ENCODE measurements at regions not wholly inside any gene's neighbourhood (a gene's known extent, or its start where the extent isn't known, plus 50 kb on each side); places are given as distances from the start of the nearest gene placed in this dataset.

DNA sequence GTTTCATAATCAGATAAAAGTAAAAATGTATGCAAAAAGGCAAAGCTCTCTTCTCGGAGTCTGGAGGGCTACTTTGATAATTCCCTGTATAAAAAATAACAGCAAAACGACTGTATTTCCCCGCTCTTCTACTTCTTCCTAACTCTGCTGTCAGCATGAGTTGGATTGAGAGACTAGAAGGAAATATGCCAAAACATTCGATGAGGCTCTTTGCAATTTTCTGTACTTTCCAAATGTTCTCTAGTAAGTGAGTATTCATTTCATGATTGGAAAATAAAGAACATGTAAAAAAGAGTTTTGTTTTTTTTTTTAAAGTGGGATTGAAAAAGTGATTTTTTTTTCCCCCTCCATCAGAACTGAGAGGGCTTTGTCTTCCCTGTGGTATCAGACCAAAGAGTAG is 677.5 kb downstream of the ACTL7B start:
- Mint-ChIP-seq H3K4me3 (no peak overlapping the region), H3K27me3 (peaks cover 0 to 3% (median 0%) of the 10 kb centered on the region in 5 donors), H3K4me1 (peaks cover 0 to 2% (median 0%) of the 10 kb centered on the region in 4 donors), H3K36me3 (peaks cover 0 to 6% (median 0%) of the 10 kb centered on the region in 3 donors), H3K9me3 (peaks cover 2 to 21% (median 7%) of the 10 kb centered on the region in 9 donors), H3K27ac (no peak overlapping the region)
- DNase-seq = no peak
- POLR2A ChIA-PET = no interaction called here
- ATAC-seq = no peak

DNA sequence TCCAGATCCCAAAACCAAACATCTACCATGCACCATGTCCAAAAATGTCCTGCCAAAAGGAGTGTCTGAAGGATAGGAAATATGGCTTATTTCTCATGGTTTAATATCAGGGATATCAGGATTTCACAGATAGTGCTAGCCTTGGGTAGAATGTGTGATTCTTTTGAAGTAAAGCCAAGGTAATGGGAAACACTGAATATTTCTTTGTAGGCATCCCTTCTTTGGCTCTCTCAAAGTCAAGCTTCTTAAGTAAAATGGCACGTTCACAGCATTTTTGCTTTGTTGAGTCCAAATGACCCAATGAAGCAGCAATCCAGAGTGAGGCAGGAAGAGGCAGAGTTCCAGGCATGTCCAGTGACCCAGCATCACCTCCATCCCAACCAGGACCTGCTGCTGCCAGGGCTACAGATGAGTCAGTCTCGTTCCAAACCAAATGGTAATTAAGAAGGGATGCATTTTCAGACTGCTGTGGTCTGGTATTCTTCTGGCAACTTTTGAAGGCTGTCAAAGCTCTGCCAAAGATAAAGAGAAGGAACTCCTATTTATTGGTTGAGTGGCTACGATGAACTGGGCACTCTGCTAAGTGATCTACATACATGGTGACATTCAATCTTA is 678.8 kb upstream of the KLF4 start:
- DNase-seq (no peak), ATAC-seq (no peak)
- H3K27me3 Mint-ChIP-seq = peaks cover 0 to 3% (median 2%) of the 10 kb centered on the region in 5 donors
- H3K4me3 Mint-ChIP-seq = no peak overlapping the region
- H3K9me3 Mint-ChIP-seq = peaks cover 0 to 32% (median 15%) of the 10 kb centered on the region in 9 donors
- H3K4me1 Mint-ChIP-seq = no peaks in the 10 kb centered on the region
- no peaks in the 10 kb centered on the region for H3K36me3 Mint-ChIP-seq
- no peak overlapping the region for H3K27ac Mint-ChIP-seq
- POLR2A ChIA-PET = no interaction called here

DNA sequence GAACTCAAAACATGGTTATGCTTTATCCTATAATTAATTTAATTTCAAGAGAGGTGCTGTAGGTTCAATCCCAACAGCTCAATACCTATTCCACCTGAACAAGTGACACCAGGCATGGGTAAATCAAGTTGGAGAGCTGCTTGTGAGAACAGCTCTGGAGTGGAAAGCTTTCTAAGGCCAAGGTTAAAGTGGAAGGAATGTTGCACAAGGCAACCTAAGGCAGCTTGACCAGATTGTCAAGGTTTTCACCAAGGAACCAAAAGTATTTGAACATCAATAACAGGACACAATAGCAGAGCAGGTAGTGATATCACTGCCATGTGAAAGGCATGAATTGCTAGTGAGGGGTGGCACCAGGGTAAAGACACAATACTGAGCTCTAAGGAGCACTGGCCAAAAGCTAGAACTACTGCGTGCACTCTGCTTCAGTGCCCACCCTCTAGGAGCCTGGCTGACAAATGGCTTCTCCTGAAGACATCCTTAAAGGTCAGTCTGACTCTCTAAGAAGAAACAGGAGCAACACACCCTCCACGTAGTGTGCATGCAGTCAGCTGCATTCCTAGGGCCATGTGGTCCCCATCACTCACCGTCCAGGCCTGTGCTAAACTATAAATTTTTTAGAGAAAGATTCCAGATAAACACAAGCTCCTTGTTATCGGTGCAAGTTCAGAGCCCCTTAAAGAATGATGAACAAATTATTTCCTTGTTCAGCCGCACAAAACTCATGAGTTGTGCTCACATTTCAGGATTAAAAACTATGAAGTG is 677.7 kb upstream of the KLF4 start:
- no peaks in the 10 kb centered on the region for H3K4me1 Mint-ChIP-seq
- POLR2A ChIA-PET = no interaction called here
- peaks cover 0 to 25% (median 8%) of the 10 kb centered on the region in 9 donors for H3K9me3 Mint-ChIP-seq
- no peak for DNase-seq
- no peak for ATAC-seq
- H3K36me3 Mint-ChIP-seq = no peaks in the 10 kb centered on the region
- no peak overlapping the region for H3K27ac Mint-ChIP-seq
- H3K4me3 Mint-ChIP-seq = no peak overlapping the region
- peaks cover 0 to 3% (median 2%) of the 10 kb centered on the region in 5 donors for H3K27me3 Mint-ChIP-seq

DNA sequence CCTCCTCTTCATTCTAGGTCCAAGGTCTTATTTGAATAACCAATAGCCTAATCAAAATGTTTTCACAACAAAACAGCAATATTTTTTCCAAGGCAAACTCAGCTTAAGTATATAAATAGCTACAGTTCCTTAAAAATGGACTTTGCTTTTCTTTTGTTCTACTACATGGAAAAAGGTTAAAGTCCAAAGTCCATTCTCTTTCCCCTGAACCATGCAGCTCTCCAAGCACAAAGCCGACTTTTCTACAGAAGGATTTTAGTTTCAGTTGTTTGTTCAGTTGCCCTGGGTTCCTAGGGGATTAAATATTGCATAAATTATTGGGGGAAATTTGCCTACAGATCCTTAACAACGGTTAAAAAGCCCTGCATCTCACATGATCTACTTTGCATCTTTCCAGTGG is 677.0 kb upstream of the KLF4 start:
- Mint-ChIP-seq H3K4me1 (no peaks in the 10 kb centered on the region), H3K9me3 (peaks cover 0 to 19% (median 7%) of the 10 kb centered on the region in 9 donors), H3K4me3 (no peak overlapping the region), H3K27me3 (peaks cover 0 to 3% (median 2%) of the 10 kb centered on the region in 5 donors), H3K36me3 (no peaks in the 10 kb centered on the region), H3K27ac (no peak overlapping the region)
- ATAC-seq (no peak), DNase-seq (no peak)
- POLR2A ChIA-PET = no interaction called here

DNA sequence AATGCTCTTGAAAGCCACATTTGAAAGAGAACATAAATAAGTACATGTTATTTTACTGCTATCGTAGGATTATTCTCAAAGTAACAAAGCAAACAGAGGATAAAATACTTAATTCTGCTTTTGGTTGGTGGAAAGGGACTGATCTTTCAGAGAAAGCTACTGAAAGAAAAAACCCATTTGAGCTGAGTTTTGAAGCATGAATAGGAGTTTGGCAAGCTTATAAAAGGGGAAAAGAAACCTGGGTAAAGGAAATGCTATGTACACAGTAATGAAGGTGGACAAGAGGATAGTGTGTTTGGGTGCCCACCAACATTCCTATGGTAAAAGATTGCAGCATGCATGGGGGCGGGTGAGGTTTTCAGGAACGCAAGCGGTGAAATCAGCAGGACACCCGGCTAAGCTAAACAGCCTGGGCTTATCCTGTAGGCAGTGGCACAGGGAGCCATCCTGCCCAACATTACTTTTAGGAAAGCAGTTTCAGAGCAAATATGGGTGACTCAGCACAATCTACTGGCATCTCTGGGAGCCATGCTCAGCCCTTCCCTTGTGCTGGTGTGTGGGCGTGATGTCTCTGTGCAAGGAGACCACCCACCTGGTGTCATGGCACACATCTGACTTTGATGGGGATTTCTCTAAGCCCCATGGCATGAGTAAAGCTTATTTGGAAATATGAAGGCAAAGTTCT is 673.9 kb upstream of the KLF4 start:
- H3K4me3 Mint-ChIP-seq = no peak overlapping the region

DNA sequence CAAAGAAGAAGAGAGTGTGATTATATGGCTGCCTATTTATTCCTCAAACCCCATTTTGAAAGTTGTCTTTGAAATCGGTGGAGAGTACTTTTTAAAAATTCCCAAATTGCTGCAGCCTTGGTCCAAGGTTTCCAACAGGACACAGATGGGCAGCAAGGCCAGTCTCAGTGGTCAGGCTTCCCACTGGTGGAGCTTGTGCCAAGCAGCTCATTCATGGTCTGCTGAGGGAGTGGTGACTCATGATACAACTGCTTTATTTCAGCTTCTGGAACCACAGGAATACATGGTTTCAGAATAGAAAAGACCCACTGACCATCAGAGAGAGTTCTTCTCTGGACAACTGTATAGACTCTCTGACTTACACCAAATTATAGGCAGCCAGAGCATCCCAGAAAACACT is 673.1 kb upstream of the KLF4 start:
- H3K4me3 Mint-ChIP-seq = no peak overlapping the region
- H3K27me3 Mint-ChIP-seq = peaks cover 0 to 3% (median 2%) of the 10 kb centered on the region in 5 donors
- no peak for DNase-seq
- no peaks in the 10 kb centered on the region for H3K36me3 Mint-ChIP-seq
- POLR2A ChIA-PET = no interaction called here
- H3K4me1 Mint-ChIP-seq = no peaks in the 10 kb centered on the region
- no peak for ATAC-seq
- H3K9me3 Mint-ChIP-seq = peaks cover 0 to 20% (median 4%) of the 10 kb centered on the region in 9 donors
- H3K27ac Mint-ChIP-seq = no peak overlapping the region

More for the DNA sequence above, 673.9 kb upstream of the KLF4 start:
- DNase-seq (no peak), ATAC-seq (no peak)
- Mint-ChIP-seq H3K27me3 (peaks cover 0 to 3% (median 2%) of the 10 kb centered on the region in 5 donors), H3K36me3 (no peaks in the 10 kb centered on the region), H3K4me1 (no peaks in the 10 kb centered on the region), H3K9me3 (peaks cover 0 to 19% (median 4%) of the 10 kb centered on the region in 9 donors), H3K27ac (no peak overlapping the region)
- POLR2A ChIA-PET = no interaction called here

DNA sequence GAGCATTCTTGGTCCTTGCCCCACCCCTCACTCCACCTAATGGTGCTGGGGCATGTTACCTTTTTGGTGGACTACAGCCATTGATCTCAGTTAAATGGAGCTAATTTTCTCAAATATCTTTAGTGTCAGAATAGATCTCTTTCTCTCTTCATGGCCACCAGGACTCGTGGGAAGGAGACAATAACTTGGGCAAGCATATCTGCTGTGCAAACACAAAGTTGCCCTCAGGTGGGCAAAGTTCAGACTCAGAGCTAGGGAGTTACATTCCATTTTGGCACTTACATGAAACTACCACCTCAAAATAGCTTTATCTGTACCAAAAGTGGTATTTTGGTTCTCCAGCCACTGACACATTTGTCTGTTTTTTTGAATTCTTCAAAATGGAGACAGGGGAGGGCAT is 671.9 kb upstream of the KLF4 start:
- POLR2A ChIA-PET = no interaction called here
- peaks cover 0 to 20% (median 9%) of the 10 kb centered on the region in 9 donors for H3K9me3 Mint-ChIP-seq
- no peak for ATAC-seq
- H3K27me3 Mint-ChIP-seq = peaks cover 0 to 3% (median 2%) of the 10 kb centered on the region in 5 donors
- H3K27ac Mint-ChIP-seq = no peak overlapping the region
- H3K4me3 Mint-ChIP-seq = no peak overlapping the region
- H3K36me3 Mint-ChIP-seq = no peaks in the 10 kb centered on the region
- no peak for DNase-seq
- no peaks in the 10 kb centered on the region for H3K4me1 Mint-ChIP-seq

DNA sequence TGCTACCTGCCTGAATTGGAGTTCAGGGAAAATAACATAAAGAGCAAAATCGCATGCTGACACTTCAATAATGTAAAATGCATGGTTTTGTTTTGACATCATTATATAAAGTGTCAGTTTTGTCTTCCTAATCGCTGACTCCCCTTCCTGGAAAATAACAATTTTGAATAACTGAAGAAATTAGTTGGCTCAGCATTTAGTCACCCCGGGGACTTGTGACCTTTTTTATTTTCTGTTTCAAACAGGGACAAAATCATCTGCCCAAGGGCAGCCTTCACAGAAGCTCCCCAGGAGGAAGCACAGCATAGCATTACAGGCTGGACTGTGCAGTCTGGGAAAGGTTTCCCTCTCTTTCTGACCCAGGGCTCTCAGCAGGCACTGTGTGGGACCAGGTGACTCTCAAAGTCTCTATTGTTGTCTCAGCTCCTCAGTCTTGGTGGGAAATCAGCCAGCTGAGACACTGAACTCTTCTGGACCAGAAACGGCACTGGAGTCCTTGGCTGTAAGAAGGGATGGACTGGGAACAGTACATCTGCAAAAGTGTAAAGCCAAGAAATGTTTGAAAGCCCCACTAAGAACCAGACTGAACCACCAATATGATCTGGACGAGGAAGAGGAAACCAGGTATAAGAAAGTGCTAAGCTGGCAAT is 671.3 kb upstream of the KLF4 start:
- Mint-ChIP-seq H3K9me3 (peaks cover 0 to 18% (median 4%) of the 10 kb centered on the region in 9 donors), H3K4me1 (no peaks in the 10 kb centered on the region), H3K4me3 (no peak overlapping the region), H3K36me3 (no peaks in the 10 kb centered on the region), H3K27ac (no peak overlapping the region), H3K27me3 (peaks cover 0 to 3% (median 0%) of the 10 kb centered on the region in 5 donors)
- POLR2A ChIA-PET = no interaction called here
- no peak for ATAC-seq
- DNase-seq = no peak

DNA sequence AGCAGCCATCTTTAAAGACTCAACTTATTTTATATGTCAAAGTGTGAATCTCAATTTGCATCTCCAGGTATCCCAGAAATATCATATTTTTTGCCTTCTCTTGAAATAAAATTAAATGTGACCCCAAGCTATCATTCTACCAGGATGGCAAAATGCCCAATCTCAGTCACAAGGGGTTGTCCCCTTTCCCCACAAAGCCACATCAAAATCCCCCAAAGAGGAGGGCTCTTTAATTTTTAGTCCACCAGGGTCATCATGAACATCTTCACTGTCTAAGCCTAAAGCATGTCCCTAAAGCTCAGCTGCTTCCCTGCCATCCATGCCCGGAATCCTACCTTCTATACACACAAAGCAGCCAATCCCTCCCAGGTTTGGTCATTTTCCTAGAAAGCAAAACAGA is 670.5 kb upstream of the KLF4 start:
- Mint-ChIP-seq H3K36me3 (no peaks in the 10 kb centered on the region), H3K9me3 (peaks cover 0 to 17% (median 4%) of the 10 kb centered on the region in 9 donors), H3K4me1 (no peaks in the 10 kb centered on the region), H3K27ac (no peak overlapping the region), H3K4me3 (no peak overlapping the region), H3K27me3 (peaks cover 0 to 2% (median 0%) of the 10 kb centered on the region in 5 donors)
- DNase-seq = no peak
- POLR2A ChIA-PET = no interaction called here
- ATAC-seq = no peak

DNA sequence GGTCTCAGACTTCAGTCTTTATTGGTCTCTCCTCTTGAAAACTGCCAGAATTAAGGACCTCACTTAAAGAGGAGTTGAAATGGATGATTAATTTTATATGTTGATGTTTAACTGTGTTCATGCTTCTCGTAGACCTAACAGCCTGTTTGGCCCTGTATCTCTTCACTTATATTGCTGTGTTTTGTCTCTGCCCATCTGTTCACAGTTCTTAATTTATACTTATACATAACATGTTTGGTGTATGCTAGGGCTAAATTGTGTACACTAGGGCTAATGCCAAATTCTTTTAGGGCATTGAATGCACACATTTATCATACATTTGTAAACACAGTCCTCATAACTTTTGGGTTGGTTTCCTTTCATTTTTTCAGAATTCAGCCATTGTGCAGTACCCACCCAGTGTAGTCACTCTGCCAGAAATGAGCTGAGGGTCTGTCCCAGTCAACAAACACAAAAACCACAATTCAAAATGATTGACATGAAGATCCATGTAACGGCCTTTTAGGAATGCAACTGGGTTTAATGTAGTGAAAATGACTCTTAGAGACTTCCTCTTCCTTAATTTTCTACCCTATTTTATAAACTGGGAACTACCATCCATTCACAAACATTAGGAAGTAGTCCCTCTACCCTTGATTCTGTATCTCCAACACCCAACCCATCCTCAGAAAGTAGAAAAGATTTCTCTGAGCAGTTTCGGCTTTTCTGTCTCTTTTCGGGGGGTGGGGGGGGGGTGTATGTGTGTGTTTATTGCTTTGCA is 668.8 kb upstream of the KLF4 start:
- no peaks in the 10 kb centered on the region for H3K36me3 Mint-ChIP-seq
- H3K27ac Mint-ChIP-seq = no peak overlapping the region
- no peaks in the 10 kb centered on the region for H3K27me3 Mint-ChIP-seq
- no peaks in the 10 kb centered on the region for H3K4me1 Mint-ChIP-seq
- POLR2A ChIA-PET = no interaction called here
- ATAC-seq (no peak), DNase-seq (no peak)
- peaks cover 0 to 10% (median 4%) of the 10 kb centered on the region in 9 donors for H3K9me3 Mint-ChIP-seq
- no peak overlapping the region for H3K4me3 Mint-ChIP-seq

DNA sequence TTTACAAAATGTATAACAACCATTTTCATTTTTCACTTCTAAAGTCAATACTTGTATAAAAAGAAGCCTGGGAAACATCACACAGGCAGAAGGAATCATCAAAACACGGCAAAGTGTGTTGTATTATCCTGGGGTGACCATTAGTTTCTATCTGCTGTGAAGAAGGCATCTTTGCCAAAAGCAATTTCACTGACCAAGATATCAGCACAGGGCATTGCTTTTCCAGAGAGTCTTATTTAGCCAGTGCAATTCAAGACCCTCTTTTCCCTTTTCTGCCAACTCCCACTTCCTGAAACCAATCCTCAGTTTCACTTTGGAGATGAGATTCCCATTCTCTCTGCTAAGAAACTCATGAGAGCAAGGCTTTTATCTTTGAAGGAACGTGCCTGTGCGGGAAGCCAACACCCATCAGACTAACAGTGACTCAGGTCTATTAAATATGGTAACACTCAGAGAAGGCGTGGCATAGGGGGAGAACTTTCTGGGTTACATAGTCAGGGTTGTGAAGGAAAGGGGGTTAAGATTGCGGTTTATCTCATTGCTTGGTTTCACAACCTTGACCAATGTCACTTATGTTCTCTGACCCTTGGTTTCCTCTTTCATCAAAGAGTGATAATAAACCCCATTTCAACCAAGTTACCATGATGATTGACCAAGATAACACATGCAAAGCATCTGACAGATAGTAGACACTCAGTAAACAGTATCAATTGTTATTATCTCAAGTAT is 666.9 kb upstream of the KLF4 start:
- no peaks in the 10 kb centered on the region for H3K4me1 Mint-ChIP-seq
- H3K27me3 Mint-ChIP-seq = no peaks in the 10 kb centered on the region
- H3K27ac Mint-ChIP-seq = no peak overlapping the region
- H3K36me3 Mint-ChIP-seq = no peaks in the 10 kb centered on the region
- DNase-seq = no peak
- H3K4me3 Mint-ChIP-seq = no peak overlapping the region
- no peak for ATAC-seq
- POLR2A ChIA-PET = no interaction called here
- H3K9me3 Mint-ChIP-seq = peaks cover 0 to 13% (median 5%) of the 10 kb centered on the region in 9 donors

DNA sequence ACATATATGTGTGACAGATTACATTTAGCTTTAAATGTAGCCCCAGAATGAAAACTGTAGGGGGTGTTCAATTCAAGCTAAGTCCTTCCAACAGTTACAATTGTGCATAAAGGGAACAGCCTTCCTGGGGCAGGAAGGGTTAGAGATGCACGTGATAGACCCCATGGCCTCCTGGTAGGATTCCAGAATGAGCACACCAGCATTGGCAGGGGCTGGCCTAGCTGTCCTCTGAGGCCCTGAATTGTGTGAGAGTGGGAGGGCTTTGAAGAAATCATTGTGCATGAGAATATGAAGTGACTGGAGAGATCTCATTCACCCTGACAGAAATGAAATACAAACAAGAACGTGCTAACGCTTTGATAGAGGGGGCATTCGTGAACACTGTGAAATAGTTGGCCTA is 663.8 kb upstream of the KLF4 start:
- no peak for ATAC-seq

More for the DNA sequence above, 663.8 kb upstream of the KLF4 start:
- no peaks in the 10 kb centered on the region for H3K36me3 Mint-ChIP-seq
- no peak overlapping the region for H3K4me3 Mint-ChIP-seq
- no peaks in the 10 kb centered on the region for H3K27me3 Mint-ChIP-seq
- DNase-seq = no peak
- H3K9me3 Mint-ChIP-seq = peaks cover 0 to 9% (median 2%) of the 10 kb centered on the region in 9 donors
- no peak overlapping the region for H3K27ac Mint-ChIP-seq
- POLR2A ChIA-PET = no interaction called here
- no peaks in the 10 kb centered on the region for H3K4me1 Mint-ChIP-seq
